ENCODE measurements at regions not wholly inside any gene's neighbourhood (a gene's known extent, or its start where the extent isn't known, plus 50 kb on each side); places are given as distances from the start of the nearest gene placed in this dataset.

DNA sequence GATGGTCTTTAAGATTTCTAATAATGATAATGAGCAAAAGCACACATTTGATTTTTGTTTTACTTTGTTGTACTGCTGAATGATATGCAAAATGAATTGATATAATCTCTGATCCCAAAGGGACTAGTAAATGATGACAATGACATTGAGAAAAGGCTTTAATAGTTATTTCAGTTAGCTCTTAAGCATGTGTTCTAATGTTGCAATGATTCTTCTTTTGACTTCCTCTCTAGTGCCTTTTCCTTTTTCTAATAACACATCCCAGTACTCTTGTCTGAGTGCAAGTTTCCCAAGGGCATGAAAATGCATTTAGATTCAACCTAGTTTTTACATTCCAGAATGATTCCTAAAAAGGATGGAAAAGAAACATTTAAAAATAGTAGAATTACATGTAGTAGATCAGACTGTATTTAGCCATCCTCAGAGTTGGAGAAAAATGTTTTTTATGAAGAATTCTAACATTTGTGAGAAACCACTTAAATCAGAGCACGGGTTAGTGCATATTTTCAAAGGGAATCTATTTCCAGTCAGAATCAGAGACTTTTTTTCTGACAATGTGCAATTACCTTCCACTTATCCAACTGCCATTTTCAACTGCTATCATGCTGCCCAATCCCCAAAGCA, 508.8 kb downstream of the C4orf33 start:
- H3K9ac ChIP-seq (ENCODE audit: control insufficient read depth, extremely low read depth, insufficient read depth, low read length): no peak overlapping the region
- H3K27ac ChIP-seq (ENCODE audit: control insufficient read depth, insufficient read depth, low read length): no peak overlapping the region
- no peak for FAIRE-seq
- H3K4me3 ChIP-seq (ENCODE audit: control insufficient read depth in 2 of 3, extremely low read depth in 1 of 3, insufficient read depth in 2 of 3, low read depth in 1 of 3, low read length in 3 of 3): no peak overlapping the region
- H3K4me2 ChIP-seq (ENCODE audit: control insufficient read depth, extremely low read depth, insufficient read depth, low read depth, low read length): no peak overlapping the region
- H3K9me1 ChIP-seq (ENCODE audit: control insufficient read depth, extremely low read depth, insufficient read depth, low read length): no peaks in the 10 kb centered on the region
- dilution Hi-C loops (cut with MboI; ENCODE audit: extremely low pct_ligation_motif_present, low sequenced_read_pairs): no loop called here
- no peaks in the 10 kb centered on the region for H3K79me2 ChIP-seq (ENCODE audit: control insufficient read depth, insufficient read depth, low read length)
- H3K27me3 ChIP-seq (ENCODE audit: control insufficient read depth, extremely low read depth, insufficient read depth, low read length): no peaks in the 10 kb centered on the region
- TF ChIP-seq, protein P1, sequence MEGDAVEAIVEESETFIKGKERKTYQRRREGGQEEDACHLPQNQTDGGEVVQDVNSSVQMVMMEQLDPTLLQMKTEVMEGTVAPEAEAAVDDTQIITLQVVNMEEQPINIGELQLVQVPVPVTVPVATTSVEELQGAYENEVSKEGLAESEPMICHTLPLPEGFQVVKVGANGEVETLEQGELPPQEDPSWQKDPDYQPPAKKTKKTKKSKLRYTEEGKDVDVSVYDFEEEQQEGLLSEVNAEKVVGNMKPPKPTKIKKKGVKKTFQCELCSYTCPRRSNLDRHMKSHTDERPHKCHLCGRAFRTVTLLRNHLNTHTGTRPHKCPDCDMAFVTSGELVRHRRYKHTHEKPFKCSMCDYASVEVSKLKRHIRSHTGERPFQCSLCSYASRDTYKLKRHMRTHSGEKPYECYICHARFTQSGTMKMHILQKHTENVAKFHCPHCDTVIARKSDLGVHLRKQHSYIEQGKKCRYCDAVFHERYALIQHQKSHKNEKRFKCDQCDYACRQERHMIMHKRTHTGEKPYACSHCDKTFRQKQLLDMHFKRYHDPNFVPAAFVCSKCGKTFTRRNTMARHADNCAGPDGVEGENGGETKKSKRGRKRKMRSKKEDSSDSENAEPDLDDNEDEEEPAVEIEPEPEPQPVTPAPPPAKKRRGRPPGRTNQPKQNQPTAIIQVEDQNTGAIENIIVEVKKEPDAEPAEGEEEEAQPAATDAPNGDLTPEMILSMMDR (optimal IDR thresholded peaks at IDR 0.05 in 1 of 3, IDR thresholded peaks at IDR 0.05 in 1 of 3, conservative IDR thresholded peaks at IDR 0.05 in 1 of 3; ENCODE audit: extremely low read depth in 1 of 3, insufficient read depth in 2 of 3, low read length in 3 of 3): no peak
- TF ChIP-seq EZH2 (IDR thresholded peaks at IDR 0.05; ENCODE audit: low read length): no peak
- H2AFZ ChIP-seq (ENCODE audit: control insufficient read depth, low read length): no peak overlapping the region
- H3K4me1 ChIP-seq (ENCODE audit: control insufficient read depth, extremely low read depth, insufficient read depth, low read length): no peaks in the 10 kb centered on the region
- H3K36me3 ChIP-seq (ENCODE audit: control insufficient read depth in 2 of 2, extremely low read depth in 1 of 2, insufficient read depth in 2 of 2, low read length in 2 of 2): no peaks in the 10 kb centered on the region
- no peak for DNase-seq (ENCODE audit: low read depth, low spot score)
- H4K20me1 ChIP-seq (ENCODE audit: control insufficient read depth, extremely low read depth, insufficient read depth, low read length): no peaks in the 10 kb centered on the region
- H3K9me3 ChIP-seq (ENCODE audit: control insufficient read depth, low read depth, low read length): no peaks in the 10 kb centered on the region

DNA sequence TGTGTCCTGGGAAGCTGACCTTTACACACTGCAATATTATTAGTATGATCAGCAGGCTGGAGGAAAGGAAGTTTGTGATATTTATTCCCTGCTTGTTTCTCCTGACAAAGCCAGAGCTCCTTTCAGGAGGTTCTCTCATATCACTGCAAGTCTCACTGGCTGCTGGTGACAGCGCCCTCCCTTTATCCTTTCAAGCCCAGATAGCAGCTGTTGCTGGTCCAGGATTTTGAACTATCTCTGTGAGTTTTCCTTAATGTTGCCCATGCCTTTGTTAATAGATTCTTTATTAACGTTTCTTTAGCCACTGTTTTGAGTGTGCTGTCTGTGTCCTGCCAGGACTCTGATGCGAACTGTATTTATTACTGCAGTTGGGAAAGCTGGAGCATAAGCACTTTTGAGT, 518.7 kb downstream of the C4orf33 start:
- H2AFZ ChIP-seq (ENCODE audit: control insufficient read depth, low read length): no peak overlapping the region
- H3K9ac ChIP-seq (ENCODE audit: control insufficient read depth, extremely low read depth, insufficient read depth, low read length): no peak overlapping the region
- FAIRE-seq (no peak), DNase-seq (ENCODE audit: low read depth, low spot score) (no peak)
- H3K4me3 ChIP-seq (ENCODE audit: control insufficient read depth in 2 of 3, extremely low read depth in 1 of 3, insufficient read depth in 2 of 3, low read depth in 1 of 3, low read length in 3 of 3): no peak overlapping the region
- H3K27me3 ChIP-seq (ENCODE audit: control insufficient read depth, extremely low read depth, insufficient read depth, low read length): no peaks in the 10 kb centered on the region
- dilution Hi-C loops (cut with MboI; ENCODE audit: extremely low pct_ligation_motif_present, low sequenced_read_pairs): no loop called here
- H3K36me3 ChIP-seq (ENCODE audit: control insufficient read depth in 2 of 2, extremely low read depth in 1 of 2, insufficient read depth in 2 of 2, low read length in 2 of 2): no peaks in the 10 kb centered on the region
- no peak overlapping the region for H3K4me2 ChIP-seq (ENCODE audit: control insufficient read depth, extremely low read depth, insufficient read depth, low read depth, low read length)
- H3K9me3 ChIP-seq (ENCODE audit: control insufficient read depth, low read depth, low read length): no peaks in the 10 kb centered on the region
- TF ChIP-seq, protein P1 (optimal IDR thresholded peaks at IDR 0.05 in 1 of 3, IDR thresholded peaks at IDR 0.05 in 1 of 3, conservative IDR thresholded peaks at IDR 0.05 in 1 of 3; ENCODE audit: extremely low read depth in 1 of 3, insufficient read depth in 2 of 3, low read length in 3 of 3): no peak
- no peak for TF ChIP-seq EZH2 (IDR thresholded peaks at IDR 0.05; ENCODE audit: low read length)
- H3K27ac ChIP-seq (ENCODE audit: control insufficient read depth, insufficient read depth, low read length): no peak overlapping the region
- no peaks in the 10 kb centered on the region for H3K4me1 ChIP-seq (ENCODE audit: control insufficient read depth, extremely low read depth, insufficient read depth, low read length)
- no peaks in the 10 kb centered on the region for H3K9me1 ChIP-seq (ENCODE audit: control insufficient read depth, extremely low read depth, insufficient read depth, low read length)
- H3K79me2 ChIP-seq (ENCODE audit: control insufficient read depth, insufficient read depth, low read length): no peaks in the 10 kb centered on the region
- no peaks in the 10 kb centered on the region for H4K20me1 ChIP-seq (ENCODE audit: control insufficient read depth, extremely low read depth, insufficient read depth, low read length)
